ENCODE measurements at regions not wholly inside any gene's neighbourhood (a gene's known extent, or its start where the extent isn't known, plus 50 kb on each side); places are given as distances from the start of the nearest gene placed in this dataset.
"Not testable (repeated sequence)": the region's sequence is repeated elsewhere in the genome, so short reads cannot be mapped to it uniquely, and the experiment has no call there.

- not testable (repeated sequence) for TF ChIP-seq POLR2AphosphoS5, CTCF (IDR thresholded peaks at IDR 0.05)
Observed at GRCh38 chr11:69877704-69878103, 58.5 kb upstream of the FGF3 start.

All from breast epithelium (tissue), 3 donors.